ENCODE measurements at regions not wholly inside any gene's neighbourhood (a gene's known extent, or its start where the extent isn't known, plus 50 kb on each side); places are given as distances from the start of the nearest gene placed in this dataset.

- no peaks in the 10 kb centered on the region for H3K27me3 Mint-ChIP-seq
- no peaks in the 10 kb centered on the region for H3K4me1 ChIP-seq (ENCODE audit: insufficient read depth, low read length)
- POLR2A ChIA-PET, result no interaction called here
These were observed 432.2 kb downstream of the TUSC7 start for GRCh38 chr3:117141812-117142211.

GRCh38 chr3:117144853-117145252 lies 435.3 kb downstream of the TUSC7 start:
- Histone ChIP-seq H3K27ac (ENCODE audit: low read depth in 1 of 2, low read length in 2 of 2) (no peak overlapping the region), H3K4me3 (ENCODE audit: low read length) (no peak overlapping the region), H3K36me3 (ENCODE audit: insufficient read depth, low read length) (no peaks in the 10 kb centered on the region), H3K9me3 (ENCODE audit: control insufficient read depth in 1 of 2, insufficient read depth in 1 of 2, low read length in 2 of 2) (peaks cover 0 to 6% of the 10 kb centered on the region in 2 experiments), H3K4me1 (ENCODE audit: insufficient read depth, low read length) (no peaks in the 10 kb centered on the region), H3K27me3 (ENCODE audit: control insufficient read depth in 1 of 2, insufficient read depth in 2 of 2, low read length in 2 of 2) (no peaks in the 10 kb centered on the region)
- intact Hi-C loops (cut with DNase I, micrococcal nuclease), result no loop called here
- CTCF ChIA-PET, result no interaction called here
- Mint-ChIP-seq H3K27ac (no peak overlapping the region), H3K27me3 (no peaks in the 10 kb centered on the region), H3K36me3 (ENCODE audit: low read depth) (no peaks in the 10 kb centered on the region), H3K9me3 (peaks cover 2% of the 10 kb centered on the region), H3K4me1 (ENCODE audit: low read depth) (no peaks in the 10 kb centered on the region), H3K4me3 (no peak overlapping the region)
- no peak for ATAC-seq (ENCODE audit: poor library complexity)
- no peak for DNase-seq
- POLR2A ChIA-PET, result no interaction called here
- TF ChIP-seq, protein P1, sequence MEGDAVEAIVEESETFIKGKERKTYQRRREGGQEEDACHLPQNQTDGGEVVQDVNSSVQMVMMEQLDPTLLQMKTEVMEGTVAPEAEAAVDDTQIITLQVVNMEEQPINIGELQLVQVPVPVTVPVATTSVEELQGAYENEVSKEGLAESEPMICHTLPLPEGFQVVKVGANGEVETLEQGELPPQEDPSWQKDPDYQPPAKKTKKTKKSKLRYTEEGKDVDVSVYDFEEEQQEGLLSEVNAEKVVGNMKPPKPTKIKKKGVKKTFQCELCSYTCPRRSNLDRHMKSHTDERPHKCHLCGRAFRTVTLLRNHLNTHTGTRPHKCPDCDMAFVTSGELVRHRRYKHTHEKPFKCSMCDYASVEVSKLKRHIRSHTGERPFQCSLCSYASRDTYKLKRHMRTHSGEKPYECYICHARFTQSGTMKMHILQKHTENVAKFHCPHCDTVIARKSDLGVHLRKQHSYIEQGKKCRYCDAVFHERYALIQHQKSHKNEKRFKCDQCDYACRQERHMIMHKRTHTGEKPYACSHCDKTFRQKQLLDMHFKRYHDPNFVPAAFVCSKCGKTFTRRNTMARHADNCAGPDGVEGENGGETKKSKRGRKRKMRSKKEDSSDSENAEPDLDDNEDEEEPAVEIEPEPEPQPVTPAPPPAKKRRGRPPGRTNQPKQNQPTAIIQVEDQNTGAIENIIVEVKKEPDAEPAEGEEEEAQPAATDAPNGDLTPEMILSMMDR (IDR thresholded peaks at IDR 0.05), result no peak

More at GRCh38 chr3:117141812-117142211, 432.2 kb downstream of the TUSC7 start:
- Mint-ChIP-seq H3K4me1 (ENCODE audit: low read depth) (no peaks in the 10 kb centered on the region), H3K9me3 (peaks cover 7% of the 10 kb centered on the region), H3K27ac (no peak overlapping the region), H3K4me3 (no peak overlapping the region), H3K36me3 (ENCODE audit: low read depth) (no peaks in the 10 kb centered on the region)
- Histone ChIP-seq H3K36me3 (ENCODE audit: insufficient read depth, low read length) (no peaks in the 10 kb centered on the region), H3K4me3 (ENCODE audit: low read length) (no peak overlapping the region), H3K27ac (ENCODE audit: low read depth in 1 of 2, low read length in 2 of 2) (no peak overlapping the region), H3K9me3 (ENCODE audit: control insufficient read depth in 1 of 2, insufficient read depth in 1 of 2, low read length in 2 of 2) (peaks cover 0 to 3% of the 10 kb centered on the region in 2 experiments), H3K27me3 (ENCODE audit: control insufficient read depth in 1 of 2, insufficient read depth in 2 of 2, low read length in 2 of 2) (no peaks in the 10 kb centered on the region)
- CTCF ChIA-PET, result no interaction called here
- no peak for DNase-seq
- intact Hi-C loops (cut with DNase I, micrococcal nuclease), result no loop called here
- TF ChIP-seq, protein P1 (IDR thresholded peaks at IDR 0.05), result no peak
- no peak for ATAC-seq (ENCODE audit: poor library complexity)

GRCh38 chr3:117145677-117146076 lies 436.1 kb downstream of the TUSC7 start:
- Histone ChIP-seq H3K36me3 (ENCODE audit: insufficient read depth, low read length) (no peaks in the 10 kb centered on the region), H3K27me3 (ENCODE audit: control insufficient read depth in 1 of 2, insufficient read depth in 2 of 2, low read length in 2 of 2) (no peaks in the 10 kb centered on the region), H3K4me1 (ENCODE audit: insufficient read depth, low read length) (no peaks in the 10 kb centered on the region), H3K27ac (ENCODE audit: low read depth in 1 of 2, low read length in 2 of 2) (no peak overlapping the region), H3K4me3 (ENCODE audit: low read length) (no peak overlapping the region), H3K9me3 (ENCODE audit: control insufficient read depth in 1 of 2, insufficient read depth in 1 of 2, low read length in 2 of 2) (peaks cover 0 to 6% of the 10 kb centered on the region in 2 experiments)
- H3K9me3 Mint-ChIP-seq, result peaks cover 4% of the 10 kb centered on the region
- CTCF ChIA-PET, result no interaction called here
- H3K27me3 Mint-ChIP-seq, result no peaks in the 10 kb centered on the region
- H3K4me1 Mint-ChIP-seq (ENCODE audit: low read depth), result no peaks in the 10 kb centered on the region
- TF ChIP-seq, protein P1 (IDR thresholded peaks at IDR 0.05), result no peak
- intact Hi-C loops (cut with DNase I, micrococcal nuclease), result no loop called here
- no peaks in the 10 kb centered on the region for H3K36me3 Mint-ChIP-seq (ENCODE audit: low read depth)
- DNase-seq (no peak), ATAC-seq (ENCODE audit: poor library complexity) (no peak)
- POLR2A ChIA-PET, result no interaction called here
- no peak overlapping the region for H3K27ac Mint-ChIP-seq
- H3K4me3 Mint-ChIP-seq, result no peak overlapping the region

Measured in CD4-positive, alpha-beta T cell (primary cell).